ENCODE measurements at regions not wholly inside any gene's neighbourhood (a gene's known extent, or its start where the extent isn't known, plus 50 kb on each side); places are given as distances from the start of the nearest gene placed in this dataset.

DNA sequence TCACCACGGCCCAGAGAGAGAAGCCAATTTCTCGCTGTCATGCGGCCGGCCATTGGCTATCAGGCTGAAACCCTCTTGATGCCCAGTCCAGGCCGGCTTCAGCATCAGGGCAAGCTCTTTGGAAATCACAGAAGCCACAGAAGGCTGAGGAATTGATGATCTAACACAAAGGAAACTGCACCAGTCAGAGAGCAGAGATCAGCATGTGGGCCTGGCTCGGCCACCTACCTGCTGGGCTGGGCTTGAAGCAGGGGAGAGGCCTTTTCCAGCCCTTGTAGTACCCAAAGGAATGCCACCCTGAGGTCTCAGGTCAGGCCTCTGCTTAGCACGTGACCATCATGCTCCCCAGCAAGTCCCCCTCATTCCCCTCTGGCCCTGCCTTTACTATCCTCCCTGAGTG is 119.1 kb downstream of the TLE3 start:
- TF ChIP-seq ZFX (IDR thresholded peaks at IDR 0.05; ENCODE audit: borderline replicate concordance), result no peak
- TF ChIP-seq, protein P1, sequence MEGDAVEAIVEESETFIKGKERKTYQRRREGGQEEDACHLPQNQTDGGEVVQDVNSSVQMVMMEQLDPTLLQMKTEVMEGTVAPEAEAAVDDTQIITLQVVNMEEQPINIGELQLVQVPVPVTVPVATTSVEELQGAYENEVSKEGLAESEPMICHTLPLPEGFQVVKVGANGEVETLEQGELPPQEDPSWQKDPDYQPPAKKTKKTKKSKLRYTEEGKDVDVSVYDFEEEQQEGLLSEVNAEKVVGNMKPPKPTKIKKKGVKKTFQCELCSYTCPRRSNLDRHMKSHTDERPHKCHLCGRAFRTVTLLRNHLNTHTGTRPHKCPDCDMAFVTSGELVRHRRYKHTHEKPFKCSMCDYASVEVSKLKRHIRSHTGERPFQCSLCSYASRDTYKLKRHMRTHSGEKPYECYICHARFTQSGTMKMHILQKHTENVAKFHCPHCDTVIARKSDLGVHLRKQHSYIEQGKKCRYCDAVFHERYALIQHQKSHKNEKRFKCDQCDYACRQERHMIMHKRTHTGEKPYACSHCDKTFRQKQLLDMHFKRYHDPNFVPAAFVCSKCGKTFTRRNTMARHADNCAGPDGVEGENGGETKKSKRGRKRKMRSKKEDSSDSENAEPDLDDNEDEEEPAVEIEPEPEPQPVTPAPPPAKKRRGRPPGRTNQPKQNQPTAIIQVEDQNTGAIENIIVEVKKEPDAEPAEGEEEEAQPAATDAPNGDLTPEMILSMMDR (IDR thresholded peaks at IDR 0.05), result no peak
- no peak overlapping the region for H3K27ac ChIP-seq

DNA sequence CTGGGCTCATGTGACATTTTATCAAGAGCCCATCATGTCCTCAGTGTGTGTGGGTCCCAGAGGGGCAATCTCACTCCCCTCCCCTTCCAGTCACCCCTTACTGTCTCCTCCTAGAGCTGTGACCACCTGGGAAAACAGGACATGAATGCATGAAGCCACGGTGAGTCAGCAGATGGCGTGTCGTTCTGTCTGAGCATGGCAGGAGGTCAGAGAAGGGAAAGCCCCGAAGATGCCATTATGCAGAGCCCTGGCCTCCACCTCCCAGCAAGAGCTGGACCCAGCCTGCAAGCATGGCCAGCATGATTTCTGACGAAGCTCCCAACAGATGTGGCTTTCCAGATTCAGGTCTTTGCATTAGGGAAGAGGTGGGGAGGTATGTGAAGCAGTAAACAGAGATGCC is 118.5 kb downstream of the TLE3 start:
- no peak overlapping the region for H3K27ac ChIP-seq
- TF ChIP-seq, protein P1 (IDR thresholded peaks at IDR 0.05), result no peak; the same call in 1 of the 2 replicates
- no peak for TF ChIP-seq ZFX (IDR thresholded peaks at IDR 0.05; ENCODE audit: borderline replicate concordance)

DNA sequence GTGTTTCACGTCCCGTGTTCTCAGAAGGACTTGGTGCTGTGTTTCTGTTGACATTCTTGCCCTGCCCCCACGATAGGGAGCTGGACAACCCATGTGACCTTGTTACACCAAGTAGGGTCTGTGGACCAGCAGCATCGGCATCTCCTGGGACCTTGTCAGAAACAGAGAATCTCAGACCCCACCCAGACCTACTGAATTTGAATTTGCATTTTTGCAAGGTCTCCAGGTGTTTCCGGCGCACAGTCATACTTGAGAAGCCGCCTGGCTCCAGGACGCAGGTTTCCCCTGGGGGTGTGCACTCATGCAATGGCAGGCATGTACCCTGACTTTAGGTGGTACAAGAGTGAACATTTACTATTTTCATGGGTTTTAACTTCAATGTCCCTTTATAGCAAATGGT is 117.9 kb downstream of the TLE3 start:
- TF ChIP-seq, protein P1 (IDR thresholded peaks at IDR 0.05), result no peak
- no peak for TF ChIP-seq ZFX (IDR thresholded peaks at IDR 0.05; ENCODE audit: borderline replicate concordance)
- H3K27ac ChIP-seq, result no peak overlapping the region

- H3K27ac ChIP-seq, result no peak overlapping the region
- TF ChIP-seq ZFX (IDR thresholded peaks at IDR 0.05; ENCODE audit: borderline replicate concordance), result no peak
- TF ChIP-seq, protein P1 (IDR thresholded peaks at IDR 0.05), result no peak
Observed at GRCh38 chr15:69980341-69981059, 117.2 kb downstream of the TLE3 start.

GRCh38 chr15:69982037-69982436 is 115.7 kb downstream of the TLE3 start:
- H3K27ac ChIP-seq, result no peak overlapping the region
- TF ChIP-seq ZFX (IDR thresholded peaks at IDR 0.05; ENCODE audit: borderline replicate concordance), result no peak
- TF ChIP-seq, protein P1 (IDR thresholded peaks at IDR 0.05), result no peak

GRCh38 chr15:69983696-69984265 is 113.9 kb downstream of the TLE3 start:
- TF ChIP-seq, protein P1 (IDR thresholded peaks at IDR 0.05), result no peak
- TF ChIP-seq ZFX (IDR thresholded peaks at IDR 0.05; ENCODE audit: borderline replicate concordance), result no peak

More at GRCh38 chr15:69983696-69984265, 113.9 kb downstream of the TLE3 start:
- no peak overlapping the region for H3K27ac ChIP-seq

All from 22Rv1 (cell line).